ENCODE measurements at regions not wholly inside any gene's neighbourhood (a gene's known extent, or its start where the extent isn't known, plus 50 kb on each side); places are given as distances from the start of the nearest gene placed in this dataset.
A peak's percentile ranks its signal among the peaks of the same experiment; 100 is the strongest.
"Not testable (repeated sequence)": the region's sequence is repeated elsewhere in the genome, so short reads cannot be mapped to it uniquely, and the experiment has no call there.

- DNase-seq (ENCODE audit: low spot score): not testable (repeated sequence)
Observed at GRCh38 chr22:12541412-12542170, 2986.4 kb upstream of the OR11H1 start.

GRCh38 chr22:12553366-12553765, 2974.6 kb upstream of the OR11H1 start:
- not testable (repeated sequence) for DNase-seq (ENCODE audit: low spot score)

- DNase-seq (ENCODE audit: low spot score): not testable (repeated sequence)
Observed at GRCh38 chr22:12554648-12555192, 2973.3 kb upstream of the OR11H1 start.

- not testable (repeated sequence) for DNase-seq (ENCODE audit: low spot score)
Observed at GRCh38 chr22:12571500-12571899, 2956.5 kb upstream of the OR11H1 start.

GRCh38 chr22:12579655-12580054, 2948.3 kb upstream of the OR11H1 start:
- DNase-seq (ENCODE audit: low spot score): not testable (repeated sequence)

- not testable (repeated sequence) for DNase-seq (ENCODE audit: low spot score)
Observed at GRCh38 chr22:12584457-12584856, 2943.5 kb upstream of the OR11H1 start.

GRCh38 chr22:12584874-12585273, 2943.1 kb upstream of the OR11H1 start:
- DNase-seq (ENCODE audit: low spot score): not testable (repeated sequence)

- DNase-seq (ENCODE audit: low spot score): not testable (repeated sequence)
Observed at GRCh38 chr22:12595724-12596123, 2932.3 kb upstream of the OR11H1 start.

GRCh38 chr22:12597778-12598177, 2930.2 kb upstream of the OR11H1 start:
- not testable (repeated sequence) for DNase-seq (ENCODE audit: low spot score)

- DNase-seq (ENCODE audit: low spot score): not testable (repeated sequence)
Observed at GRCh38 chr22:12601510-12601869, 2926.5 kb upstream of the OR11H1 start.

GRCh38 chr22:12601870-12602779, 2925.9 kb upstream of the OR11H1 start:
- no peak for TF ChIP-seq CTCF (IDR thresholded peaks at IDR 0.05; ENCODE audit: extremely low read depth, missing control alignments)
- DNase-seq (ENCODE audit: low spot score): peak; percentile 8

GRCh38 chr22:12603399-12603798, 2924.6 kb upstream of the OR11H1 start:
- DNase-seq (ENCODE audit: low spot score): not testable (repeated sequence)

- DNase-seq (ENCODE audit: low spot score): not testable (repeated sequence)
Observed at GRCh38 chr22:12603833-12604232, 2924.2 kb upstream of the OR11H1 start.

- DNase-seq (ENCODE audit: low spot score): not testable (repeated sequence)
Observed at GRCh38 chr22:12608454-12608853, 2919.5 kb upstream of the OR11H1 start.

- no peak for DNase-seq (ENCODE audit: low spot score)
- no peak for TF ChIP-seq CTCF (IDR thresholded peaks at IDR 0.05; ENCODE audit: extremely low read depth, missing control alignments)
Observed at GRCh38 chr22:12613199-12613598, 2914.8 kb upstream of the OR11H1 start.

- not testable (repeated sequence) for DNase-seq (ENCODE audit: low spot score)
Observed at GRCh38 chr22:12613907-12614306, 2914.1 kb upstream of the OR11H1 start.

GRCh38 chr22:12626894-12627293, 2901.1 kb upstream of the OR11H1 start:
- DNase-seq (ENCODE audit: low spot score): not testable (repeated sequence)

GRCh38 chr22:12629815-12630214, 2898.2 kb upstream of the OR11H1 start:
- DNase-seq (ENCODE audit: low spot score): not testable (repeated sequence)

- DNase-seq (ENCODE audit: low spot score): not testable (repeated sequence)
Observed at GRCh38 chr22:12630965-12631364, 2897.0 kb upstream of the OR11H1 start.
